Peyer's patch (tissue), 4 donors: ENCODE measurements at regions not wholly inside any gene's neighbourhood (a gene's known extent, or its start where the extent isn't known, plus 50 kb on each side); places are given as distances from the start of the nearest gene placed in this dataset.

Experiments
- DNase-seq, 3 donors: peaks; one replicate each; pipeline ENCODE4 v3.0.0-alpha.2; 2017 to 2019
- H3K27ac ChIP-seq, 4 donors: fragments of 200-600 bp; sonication (generic); one replicate each; pipeline ENCODE4 v1.5.1; 2016 to 2019
- H3K27me3 ChIP-seq, 2 donors: fragments of 200-600 bp; sonication (generic); one replicate each; pipeline ENCODE4 v1.5.1; 2019
- H3K36me3 ChIP-seq, 3 donors: fragments of 200-600 bp; sonication (generic); one replicate each; pipeline ENCODE4 v1.5.1; 2016 to 2019
- H3K4me1 ChIP-seq, 4 donors: fragments of 200-600 bp; sonication (generic); one replicate each; pipeline ENCODE4 v1.5.1; 2016 to 2019
- H3K4me3 ChIP-seq, 4 donors: fragments of 200-600 bp; sonication (generic); 1 replicate in 3 of 4; 2 replicates in 1 of 4; pipeline ENCODE4 v1.5.1; 2016 to 2019; ENCODE audit warnings: mild to moderate bottlenecking in 1 of 4
- H3K9me3 ChIP-seq, 4 donors: fragments of 200-600 bp; sonication (generic); one replicate each; pipeline ENCODE4 v1.5.1; 2016 to 2019; ENCODE audit warnings: mild to moderate bottlenecking in 1 of 4
- CTCF ChIP-seq, 6 experiments: fragments of 450-650 bp in 4 of 6; fragments of 200-600 bp in 2 of 6; sonication (generic) in 1 of 6; IDR thresholded peaks; one replicate each; pipeline ENCODE4 v1.5.1; 2017 to 2019; ENCODE audit warnings: antibody characterized with exemption in 6 of 6, mild to moderate bottlenecking in 3 of 6, moderate library complexity in 1 of 6
- POLR2A ChIP-seq, 2 donors: fragments of 450-650 bp; IDR thresholded peaks; one replicate each; pipeline ENCODE4 v1.5.1; 2017; ENCODE audit warnings: antibody characterized with exemption in 2 of 2, mild to moderate bottlenecking in 2 of 2, moderate library complexity in 2 of 2

GRCh38 chr2:195501746-195502145, 155.3 kb upstream of the SLC39A10 start:
- Histone ChIP-seq H3K4me3 (no peak overlapping the region), H3K4me1 (no peaks in the 10 kb centered on the region), H3K36me3 (no peaks in the 10 kb centered on the region), H3K9me3 (no peaks in the 10 kb centered on the region), H3K27ac (no peak overlapping the region), H3K27me3 (no peaks in the 10 kb centered on the region)
- TF ChIP-seq CTCF (IDR thresholded peaks at IDR 0.05) (no peak), POLR2A (IDR thresholded peaks at IDR 0.05) (no peak)
- no peak for DNase-seq

GRCh38 chr2:195500879-195501278, 156.1 kb upstream of the SLC39A10 start:
- DNase-seq, result no peak
- Histone ChIP-seq H3K27me3 (no peaks in the 10 kb centered on the region), H3K4me3 (no peak overlapping the region), H3K27ac (no peak overlapping the region), H3K4me1 (no peaks in the 10 kb centered on the region), H3K36me3 (no peaks in the 10 kb centered on the region), H3K9me3 (no peaks in the 10 kb centered on the region)
- TF ChIP-seq CTCF (IDR thresholded peaks at IDR 0.05) (no peak), POLR2A (IDR thresholded peaks at IDR 0.05) (no peak)

GRCh38 chr2:195498839-195499490, 158.1 kb upstream of the SLC39A10 start:
- Histone ChIP-seq H3K4me1 (no peaks in the 10 kb centered on the region), H3K9me3 (no peaks in the 10 kb centered on the region), H3K27ac (no peak overlapping the region), H3K36me3 (no peaks in the 10 kb centered on the region), H3K4me3 (no peak overlapping the region), H3K27me3 (no peaks in the 10 kb centered on the region)
- no peak for TF ChIP-seq CTCF (IDR thresholded peaks at IDR 0.05)
- no peak for TF ChIP-seq POLR2A (IDR thresholded peaks at IDR 0.05)
- no peak for DNase-seq

- no peaks in the 10 kb centered on the region for H3K9me3 ChIP-seq
- peak in 2 of 3 donors; percentile 80 to 92 for DNase-seq
- TF ChIP-seq CTCF (IDR thresholded peaks at IDR 0.05) (peak; percentile 39 to 60 (median 52)), POLR2A (IDR thresholded peaks at IDR 0.05) (no peak)
- no peaks in the 10 kb centered on the region for H3K27me3 ChIP-seq
- H3K36me3 ChIP-seq, result no peaks in the 10 kb centered on the region
- no peak overlapping the region for H3K27ac ChIP-seq
- no peak overlapping the region for H3K4me3 ChIP-seq
- no peaks in the 10 kb centered on the region for H3K4me1 ChIP-seq
Observed at GRCh38 chr2:195498176-195498575, 158.8 kb upstream of the SLC39A10 start.

GRCh38 chr2:195496991-195497390, 160.0 kb upstream of the SLC39A10 start:
- Histone ChIP-seq H3K4me3 (no peak overlapping the region), H3K27ac (no peak overlapping the region), H3K27me3 (no peaks in the 10 kb centered on the region), H3K36me3 (no peaks in the 10 kb centered on the region), H3K9me3 (no peaks in the 10 kb centered on the region), H3K4me1 (no peaks in the 10 kb centered on the region)
- no peak for DNase-seq
- TF ChIP-seq CTCF (IDR thresholded peaks at IDR 0.05) (no peak), POLR2A (IDR thresholded peaks at IDR 0.05) (no peak)

GRCh38 chr2:195495966-195496365, 161.1 kb upstream of the SLC39A10 start:
- H3K4me1 ChIP-seq, result no peaks in the 10 kb centered on the region
- no peak for TF ChIP-seq CTCF (IDR thresholded peaks at IDR 0.05)
- no peak for TF ChIP-seq POLR2A (IDR thresholded peaks at IDR 0.05)
- no peak for DNase-seq
- no peaks in the 10 kb centered on the region for H3K36me3 ChIP-seq
- H3K9me3 ChIP-seq, result no peaks in the 10 kb centered on the region
- no peak overlapping the region for H3K27ac ChIP-seq
- H3K27me3 ChIP-seq, result no peaks in the 10 kb centered on the region
- H3K4me3 ChIP-seq, result no peak overlapping the region
